Left hindlimb (tissue), 1 donor: ENCODE measurements at regions not wholly inside any gene's neighbourhood (a gene's known extent, or its start where the extent isn't known, plus 50 kb on each side); places are given as distances from the start of the nearest gene placed in this dataset.
"Not testable (repeated sequence)": the region's sequence is repeated elsewhere in the genome, so short reads cannot be mapped to it uniquely, and the experiment has no call there.

Experiments used
- DNase-seq: peaks from one replicate; pipeline ENCODE4 v3.0.0-alpha.2; 2018

- no peak for DNase-seq
These were observed 915.5 kb downstream of the NR2F1-AS1 start for GRCh38 chr5:92665506-92665905.

DNA sequence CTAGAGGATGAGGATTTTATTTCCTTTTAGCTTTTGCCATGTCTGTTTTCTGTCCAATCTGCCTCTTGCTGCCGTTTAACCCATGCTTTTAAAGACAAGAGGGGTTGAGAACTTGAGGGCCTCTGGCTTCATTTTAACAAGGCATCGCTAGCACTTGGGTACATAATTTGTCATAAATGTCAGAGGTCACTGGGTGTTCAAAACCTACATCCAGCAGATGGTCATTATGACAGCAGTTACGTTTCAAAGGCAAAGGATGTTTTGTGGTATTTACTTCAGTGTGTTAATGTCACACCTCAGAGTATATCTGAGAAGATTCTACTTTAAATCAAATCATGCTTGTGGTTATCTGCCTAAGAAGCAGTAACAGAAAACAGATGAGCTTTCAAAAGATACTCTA is 918.3 kb downstream of the NR2F1-AS1 start:
- no peak for DNase-seq

DNA sequence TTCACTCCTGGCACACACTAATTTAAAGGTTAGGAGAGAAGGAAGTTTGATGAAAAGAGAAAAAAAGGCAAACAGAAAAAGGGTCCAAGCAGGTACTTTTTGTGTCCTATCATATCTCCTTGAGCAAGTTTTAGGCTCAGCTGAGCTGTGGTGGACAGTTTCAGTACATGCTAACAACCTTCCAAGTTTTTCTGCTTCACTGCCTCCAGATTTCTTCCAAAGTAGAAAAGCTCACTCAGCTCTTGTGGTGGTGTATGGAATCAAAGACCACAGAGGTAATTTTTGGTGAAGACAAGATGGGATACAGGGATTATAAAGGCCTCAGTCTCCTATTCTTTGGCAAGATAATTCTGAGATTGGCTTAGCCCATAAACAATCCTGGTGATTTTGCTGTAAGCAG is 921.8 kb downstream of the NR2F1-AS1 start:
- DNase-seq = no peak

- not testable (repeated sequence) for DNase-seq
These were observed 926.4 kb downstream of the NR2F1-AS1 start for GRCh38 chr5:92654601-92655000.

DNA sequence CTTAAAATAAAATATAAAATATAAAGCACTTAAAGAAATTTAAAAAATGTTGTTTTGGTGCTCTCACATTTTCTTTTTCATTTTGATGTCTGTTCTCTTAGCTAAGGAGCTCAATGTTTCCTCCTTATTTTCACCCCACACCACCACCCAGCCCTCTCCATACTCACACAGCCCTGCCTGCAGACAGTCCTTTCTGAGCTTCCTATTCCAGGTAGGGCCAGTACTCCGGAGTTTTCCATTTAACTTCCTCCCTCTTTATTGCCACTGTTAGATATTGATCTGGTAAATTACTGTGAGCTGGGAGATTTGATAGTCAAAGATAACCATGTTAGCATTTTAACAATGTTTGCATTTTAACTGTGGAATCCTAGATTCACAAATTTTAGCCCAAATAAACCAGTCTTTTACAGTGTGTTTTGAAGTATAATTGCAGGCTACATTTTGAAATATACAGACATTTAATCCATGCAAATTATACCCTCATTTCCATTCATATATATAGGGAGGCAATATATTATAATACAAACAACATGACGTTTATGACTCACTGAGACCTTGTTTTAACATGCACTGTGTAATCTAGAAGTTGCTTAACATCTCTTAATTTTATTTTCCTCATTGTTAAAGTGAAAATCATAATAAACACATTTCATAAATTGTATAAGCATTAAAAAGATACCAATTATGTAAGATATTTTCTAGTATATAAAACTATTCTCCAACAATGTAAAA is 927.1 kb downstream of the NR2F1-AS1 start:
- DNase-seq = no peak

- no peak for DNase-seq
These were observed 928.3 kb downstream of the NR2F1-AS1 start for GRCh38 chr5:92652756-92653155.

GRCh38 chr5:92644266-92644886 is 936.6 kb downstream of the NR2F1-AS1 start:
- no peak for DNase-seq

GRCh38 chr5:92641031-92641962 is 939.7 kb downstream of the NR2F1-AS1 start:
- no peak for DNase-seq

DNA sequence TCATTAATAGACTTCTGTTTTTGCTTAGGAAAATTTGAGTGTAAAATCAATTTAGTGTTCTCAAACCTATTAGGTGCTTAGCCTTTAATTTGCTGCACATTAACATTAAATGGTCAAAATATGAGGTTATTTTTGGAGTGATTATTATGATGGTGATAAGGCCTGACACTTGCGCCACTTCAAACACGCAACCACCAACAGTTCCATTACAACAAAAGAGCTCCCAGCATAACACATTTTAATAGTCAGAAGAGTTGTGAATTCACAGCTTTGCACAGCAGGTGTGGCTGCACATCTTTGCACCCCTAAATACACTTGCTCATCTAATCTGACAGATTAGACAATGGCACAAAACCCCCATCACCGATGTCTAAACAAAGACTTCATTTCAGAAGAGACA is 940.7 kb downstream of the NR2F1-AS1 start:
- DNase-seq = no peak

DNA sequence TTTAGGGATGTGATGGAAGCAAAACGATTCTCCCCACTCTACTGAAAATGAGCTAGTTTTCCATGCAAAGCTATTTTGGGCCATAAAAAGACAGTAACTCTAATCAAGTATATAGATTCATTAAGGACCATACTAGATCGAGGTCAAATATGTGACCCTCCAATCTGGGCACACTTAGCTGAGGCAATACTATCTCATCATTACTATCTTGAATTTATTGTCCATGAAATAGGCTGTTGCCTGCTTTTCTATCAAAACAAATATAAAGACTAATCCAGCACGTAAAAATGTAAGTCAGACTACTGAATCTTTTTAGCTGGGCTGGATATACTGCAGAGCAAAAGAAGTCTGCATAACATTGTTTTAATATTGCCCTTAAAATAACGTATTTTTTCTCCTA is 943.1 kb downstream of the NR2F1-AS1 start:
- no peak for DNase-seq

DNA sequence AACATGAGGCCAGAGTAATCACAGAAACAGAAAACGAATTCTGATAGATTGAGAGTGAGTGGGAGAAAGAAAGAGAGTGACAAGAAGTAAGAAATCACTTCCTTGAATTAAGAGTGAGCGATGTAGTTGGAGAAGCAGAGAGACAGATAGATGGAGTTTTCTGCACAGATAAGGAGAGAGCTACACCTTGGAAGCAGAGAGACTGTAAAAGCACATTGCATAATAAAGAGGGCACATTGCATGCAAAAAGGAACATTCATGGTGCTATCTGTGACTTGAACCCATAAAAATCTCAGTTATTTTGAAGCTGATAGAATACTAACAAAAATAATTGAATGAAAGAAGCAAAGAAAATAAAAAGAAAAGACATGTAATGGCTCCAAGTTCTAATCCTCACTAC is 943.8 kb downstream of the NR2F1-AS1 start:
- DNase-seq = no peak

- no peak for DNase-seq
These were observed 946.0 kb downstream of the NR2F1-AS1 start for GRCh38 chr5:92635001-92635461.

GRCh38 chr5:92633875-92634487 is 947.0 kb downstream of the NR2F1-AS1 start:
- no peak for DNase-seq

GRCh38 chr5:92633176-92633575 is 947.8 kb downstream of the NR2F1-AS1 start:
- no peak for DNase-seq

DNA sequence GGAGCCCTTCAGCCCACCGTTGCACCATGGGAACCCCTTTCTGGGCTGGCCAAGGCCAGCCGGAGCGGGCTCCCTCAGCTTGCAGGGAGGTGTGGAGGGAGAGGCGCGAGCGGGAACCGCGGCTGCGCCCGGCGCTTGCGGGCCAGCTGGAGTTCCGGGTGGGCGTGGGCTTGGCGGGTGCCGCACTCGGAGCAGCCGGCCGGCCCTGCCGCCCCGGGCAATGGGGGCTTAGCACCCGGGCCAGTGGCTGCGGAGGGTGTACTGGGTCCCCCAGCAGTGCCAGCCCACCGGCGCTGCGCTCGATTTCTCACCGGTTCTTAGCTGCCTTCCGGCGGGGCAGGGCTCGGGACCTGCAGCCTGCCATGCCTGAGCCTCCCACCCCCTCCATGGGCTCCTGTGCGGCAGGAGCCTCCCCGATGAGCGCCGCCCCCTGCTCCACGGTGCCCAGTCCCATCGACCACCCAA is 949.8 kb downstream of the NR2F1-AS1 start:
- DNase-seq = not testable (repeated sequence)

GRCh38 chr5:92629574-92629973 is 951.4 kb downstream of the NR2F1-AS1 start:
- DNase-seq = no peak

GRCh38 chr5:92629000-92629399 is 952.0 kb downstream of the NR2F1-AS1 start:
- no peak for DNase-seq

GRCh38 chr5:92627186-92627585 is 953.8 kb downstream of the NR2F1-AS1 start:
- no peak for DNase-seq

DNA sequence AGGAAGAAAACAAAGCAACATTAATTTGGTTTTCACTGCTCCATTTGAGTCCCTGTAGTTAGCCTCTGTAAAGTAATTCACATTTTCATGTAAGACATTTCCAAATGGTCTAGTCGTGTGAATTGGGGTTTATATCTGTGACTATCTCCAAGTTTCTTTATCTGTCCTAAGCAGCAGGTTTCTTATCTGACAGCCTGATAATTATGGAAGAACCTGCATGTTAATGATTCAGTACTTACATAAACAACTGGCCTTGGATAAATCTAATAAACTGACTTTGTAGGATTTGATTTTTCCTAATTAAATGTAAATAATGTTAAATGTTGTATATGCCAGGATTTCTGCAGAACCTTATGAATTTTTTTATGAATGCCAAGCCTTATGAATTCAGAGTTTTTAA is 964.9 kb downstream of the NR2F1-AS1 start:
- DNase-seq = no peak

DNA sequence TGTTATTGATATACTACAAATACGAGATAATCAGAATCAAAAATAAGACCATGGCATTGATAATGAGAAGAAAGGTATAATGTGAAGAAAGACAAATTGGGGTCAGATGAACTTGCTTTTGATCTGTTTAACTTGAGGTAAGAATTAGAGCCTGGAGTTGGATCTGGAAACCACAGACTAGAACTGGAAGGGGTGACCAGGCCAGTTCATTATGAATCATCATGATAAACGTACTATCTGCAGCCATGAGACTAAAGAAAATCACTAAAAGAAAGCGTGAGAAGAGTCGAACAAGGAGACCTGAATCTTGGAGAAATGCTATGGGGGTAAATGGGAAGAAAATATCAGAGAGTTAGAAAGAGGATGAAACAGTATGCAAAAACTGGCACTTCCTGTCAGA is 967.5 kb downstream of the NR2F1-AS1 start:
- DNase-seq = no peak

DNA sequence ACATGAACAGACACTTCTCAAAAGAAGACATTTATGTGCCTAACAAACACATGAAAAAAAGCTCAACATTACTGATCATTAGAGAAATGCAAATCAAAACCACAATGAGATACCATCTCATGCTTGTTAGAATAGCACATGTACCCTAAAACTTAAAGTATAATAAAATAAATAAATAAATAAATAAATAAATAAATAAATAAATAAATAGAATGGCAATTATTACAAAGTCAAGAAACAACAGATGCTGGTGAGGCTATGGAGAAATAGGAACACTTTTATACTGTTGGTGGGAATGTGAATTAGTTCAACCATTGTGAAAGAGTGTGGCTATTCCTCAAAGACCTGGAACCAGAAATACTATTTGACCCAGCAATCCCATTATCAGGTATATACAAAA is 970.6 kb downstream of the NR2F1-AS1 start:
- not testable (repeated sequence) for DNase-seq

DNA sequence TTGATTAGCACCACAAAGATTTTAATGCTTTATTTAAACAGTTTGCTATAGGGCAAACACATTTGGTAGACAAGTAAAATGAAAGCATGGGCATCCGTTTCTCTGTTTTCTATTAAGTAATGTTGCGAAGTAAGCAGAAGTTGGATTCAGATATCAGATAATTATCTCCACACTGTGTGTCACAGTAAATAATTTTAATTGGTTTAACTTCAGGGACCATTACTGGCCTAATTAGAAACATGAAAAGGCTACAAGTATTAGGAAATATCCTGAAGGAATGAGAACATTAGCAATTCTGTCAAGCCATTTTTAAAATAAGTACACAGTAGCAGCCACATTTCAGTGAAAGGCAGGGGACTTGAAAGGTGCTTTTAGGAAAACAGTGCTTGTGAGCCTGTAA is 975.4 kb downstream of the NR2F1-AS1 start:
- DNase-seq = no peak
